Body of pancreas (tissue), 4 donors: ENCODE measurements at regions not wholly inside any gene's neighbourhood (a gene's known extent, or its start where the extent isn't known, plus 50 kb on each side); places are given as distances from the start of the nearest gene placed in this dataset.
A peak's percentile ranks its signal among the peaks of the same experiment; 100 is the strongest.

Experiments used
- ATAC-seq: fragments of 150-250 bp; one replicate; pipeline ENCODE4 v1.9.1; 2016
- DNase-seq, 4 donors: peaks; one replicate each; pipeline ENCODE4 v3.0.0-alpha.2; 2019
- H3K27ac ChIP-seq, 4 donors: fragments of 200-600 bp; sonication (generic); 1 replicate in 3 of 4; 2 replicates in 1 of 4; pipeline versions ENCODE4 v1.5.1 to v1.6.1; 2016 to 2019; ENCODE audit warnings: mild to moderate bottlenecking in 1 of 4, mixed read lengths in 1 of 4, moderate library complexity in 1 of 4
- H3K27me3 ChIP-seq, 2 donors: fragments of 200-600 bp; sonication (generic); one replicate each; pipeline ENCODE4 v1.6.0; 2016; ENCODE audit warnings: mild to moderate bottlenecking in 1 of 2
- H3K36me3 ChIP-seq, 2 donors: fragments of 200-600 bp; sonication (generic); replicated peaks in 1 of 2; 2 replicates each; pipeline ENCODE4 v1.5.1; 2016; ENCODE audit warnings: low read depth in 2 of 2; ENCODE audit not compliant: insufficient read depth in 1 of 2
- H3K4me1 ChIP-seq: fragments of 200-600 bp; sonication (generic); one replicate; pipeline ENCODE4 v1.6.0; 2016
- H3K4me3 ChIP-seq, 2 donors: fragments of 200-600 bp; sonication (generic); 1 replicate in 1 of 2; 2 replicates in 1 of 2; pipeline ENCODE4 v1.5.1; 2016 to 2019
- H3K9me3 ChIP-seq, 3 donors: fragments of 200-600 bp; sonication (generic); 1 replicate in 2 of 3; 2 replicates in 1 of 3; pipeline ENCODE4 v1.5.1; 2016
- POLR2A ChIP-seq, 3 donors: fragments of 450-650 bp; IDR thresholded peaks; one replicate each; pipeline ENCODE4 v1.6.1; 2016; ENCODE audit warnings: antibody characterized with exemption in 3 of 3, mild to moderate bottlenecking in 2 of 3
- WGBS, 2 donors: methylation state at CpG; one replicate each; pipeline ENCODE4 v1.1.5; 2017; 5-methylcytosine and 5-hydroxymethylcytosine counted together
- intact Hi-C: fragments of 100-400 bp; cut with DNase I; formaldehyde crosslinking; loops from one replicate; pipeline ENCODE4 v1.15.1; 2023
- TF ChIP-seq, protein P1 (sequence below), 7 experiments: fragments of 450-650 bp in 4 of 7; fragments of 200-600 bp in 3 of 7; sonication (generic) in 3 of 7; IDR thresholded peaks; one replicate each; pipeline ENCODE4 v1.5.1; 2016 to 2019; ENCODE audit warnings: antibody characterized with exemption in 7 of 7

DNA sequence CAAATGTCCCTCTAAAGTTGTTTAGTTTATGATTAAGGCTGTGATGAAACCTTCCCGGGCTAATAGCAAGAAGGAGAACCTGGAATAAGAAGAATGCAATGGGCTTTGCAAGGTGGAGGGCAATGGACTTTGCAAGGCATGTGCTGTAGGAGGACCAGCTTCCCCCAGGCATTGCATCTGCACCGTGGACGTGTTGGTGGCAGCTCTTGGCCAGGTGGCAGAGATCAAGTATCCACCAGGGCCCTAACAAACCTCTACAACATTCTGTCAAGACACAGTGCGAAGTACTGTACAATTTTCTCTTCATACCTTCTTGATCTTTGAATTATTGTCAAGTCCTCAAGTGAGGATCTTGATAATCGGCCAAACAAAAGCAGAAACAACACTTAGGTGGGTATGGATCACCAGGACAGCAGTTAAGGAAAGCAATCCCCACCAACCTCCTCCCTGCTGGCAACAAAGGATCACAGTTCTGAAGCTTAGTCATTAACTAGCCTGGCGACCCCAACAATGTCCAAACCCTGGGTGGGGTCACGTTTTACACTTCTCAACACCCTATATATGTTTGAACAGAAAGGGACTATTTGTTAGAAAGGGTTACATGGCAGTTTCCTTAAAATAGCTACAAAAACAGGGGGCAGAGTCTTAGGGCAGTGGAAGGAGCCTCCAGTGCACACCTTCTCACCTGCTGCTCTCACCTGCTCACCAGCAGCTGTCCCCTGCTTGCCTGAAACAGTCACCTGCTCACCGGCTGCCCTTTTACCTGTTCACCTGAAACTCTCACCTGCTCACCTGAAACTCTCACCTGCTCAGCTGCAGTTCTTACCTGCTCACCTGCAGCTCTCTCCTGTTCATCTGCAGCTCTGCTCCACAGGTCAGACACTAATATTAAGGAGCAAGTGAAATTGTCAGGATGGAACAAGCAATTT lies 137.9 kb upstream of the LIPC start:
- H3K4me3 ChIP-seq, result no peak overlapping the region
- peaks cover 11% of the 10 kb centered on the region for H3K4me1 ChIP-seq
- DNase-seq, result no peak
- H3K27me3 ChIP-seq, result no peaks in the 10 kb centered on the region
- H3K36me3 ChIP-seq, result no peaks in the 10 kb centered on the region
- ATAC-seq, result no peak
- H3K27ac ChIP-seq, result no peak overlapping the region
- 48 to 58% methylated on average over 8 of the region's 8 CpGs for WGBS, 2 donors
- H3K9me3 ChIP-seq, result no peaks in the 10 kb centered on the region
- intact Hi-C loops, result no loop called here
- no peak for TF ChIP-seq POLR2A (IDR thresholded peaks at IDR 0.05)
- TF ChIP-seq, protein P1, sequence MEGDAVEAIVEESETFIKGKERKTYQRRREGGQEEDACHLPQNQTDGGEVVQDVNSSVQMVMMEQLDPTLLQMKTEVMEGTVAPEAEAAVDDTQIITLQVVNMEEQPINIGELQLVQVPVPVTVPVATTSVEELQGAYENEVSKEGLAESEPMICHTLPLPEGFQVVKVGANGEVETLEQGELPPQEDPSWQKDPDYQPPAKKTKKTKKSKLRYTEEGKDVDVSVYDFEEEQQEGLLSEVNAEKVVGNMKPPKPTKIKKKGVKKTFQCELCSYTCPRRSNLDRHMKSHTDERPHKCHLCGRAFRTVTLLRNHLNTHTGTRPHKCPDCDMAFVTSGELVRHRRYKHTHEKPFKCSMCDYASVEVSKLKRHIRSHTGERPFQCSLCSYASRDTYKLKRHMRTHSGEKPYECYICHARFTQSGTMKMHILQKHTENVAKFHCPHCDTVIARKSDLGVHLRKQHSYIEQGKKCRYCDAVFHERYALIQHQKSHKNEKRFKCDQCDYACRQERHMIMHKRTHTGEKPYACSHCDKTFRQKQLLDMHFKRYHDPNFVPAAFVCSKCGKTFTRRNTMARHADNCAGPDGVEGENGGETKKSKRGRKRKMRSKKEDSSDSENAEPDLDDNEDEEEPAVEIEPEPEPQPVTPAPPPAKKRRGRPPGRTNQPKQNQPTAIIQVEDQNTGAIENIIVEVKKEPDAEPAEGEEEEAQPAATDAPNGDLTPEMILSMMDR (IDR thresholded peaks at IDR 0.05), result no peak

DNA sequence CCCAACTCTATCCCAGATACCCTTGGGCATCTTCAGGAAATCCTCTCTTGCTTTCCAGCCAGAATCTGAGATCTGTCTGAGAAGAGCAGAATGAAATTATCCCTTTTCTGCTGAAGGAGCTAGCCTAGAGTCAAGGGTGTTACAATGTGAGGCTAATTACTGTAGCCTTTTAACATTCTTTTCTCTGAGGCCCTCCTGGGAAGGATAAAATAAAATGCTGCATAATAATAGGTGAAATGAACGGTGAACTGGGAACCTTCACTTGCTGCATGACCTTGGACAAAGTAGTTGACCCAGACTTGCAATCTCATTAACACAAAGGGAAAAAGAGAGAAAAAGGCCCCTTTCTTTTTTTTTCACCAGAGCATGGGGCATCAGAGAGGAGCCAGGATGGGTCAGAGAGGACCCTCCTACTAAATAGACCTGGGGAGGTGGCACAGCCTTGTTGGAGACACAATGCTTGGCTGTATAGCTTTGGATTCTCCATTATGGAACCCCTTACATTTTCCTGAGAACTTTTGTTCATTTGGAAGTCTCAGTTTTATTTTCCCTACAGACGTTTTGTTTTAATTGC lies 137.0 kb upstream of the LIPC start:
- no peaks in the 10 kb centered on the region for H3K36me3 ChIP-seq
- no peaks in the 10 kb centered on the region for H3K27me3 ChIP-seq
- H3K27ac ChIP-seq, result no peak overlapping the region
- 26 to 33% methylated on average over 2 of the region's 2 CpGs for WGBS, 2 donors
- no peaks in the 10 kb centered on the region for H3K9me3 ChIP-seq
- no peak overlapping the region for H3K4me3 ChIP-seq
- ATAC-seq (no peak), DNase-seq (no peak)
- intact Hi-C loops, result no loop called here
- TF ChIP-seq, protein P1 (IDR thresholded peaks at IDR 0.05), result no peak
- no peak for TF ChIP-seq POLR2A (IDR thresholded peaks at IDR 0.05)
- peaks cover 11% of the 10 kb centered on the region for H3K4me1 ChIP-seq

DNA sequence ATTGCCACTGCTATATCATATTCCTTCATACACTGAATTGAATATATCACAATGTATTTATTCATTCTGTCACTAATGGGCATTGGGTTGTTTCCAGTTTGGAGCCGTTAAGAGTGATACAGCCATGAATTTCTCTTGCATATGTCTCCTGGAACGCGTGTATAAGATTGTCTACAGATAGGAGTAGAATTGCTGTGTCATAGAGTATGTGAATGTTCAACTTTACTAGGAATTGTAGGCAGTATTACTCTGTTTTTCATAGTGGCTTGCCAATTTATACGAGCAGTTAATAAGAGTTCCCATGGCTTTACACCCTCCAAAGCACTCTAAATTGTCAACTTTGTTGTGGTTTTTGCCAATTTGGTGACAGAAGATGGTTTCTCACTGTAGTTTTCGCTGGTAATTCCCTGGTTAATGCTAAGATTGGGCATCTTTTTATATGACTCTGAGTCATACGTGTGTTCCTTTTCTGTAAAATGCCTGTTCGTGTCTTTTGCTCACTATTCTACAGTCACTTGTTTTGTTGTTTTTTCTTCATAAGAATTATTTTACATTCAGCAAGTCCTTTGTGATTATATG lies 136.1 kb upstream of the LIPC start:
- H3K27me3 ChIP-seq, result no peaks in the 10 kb centered on the region
- H3K27ac ChIP-seq, result no peak overlapping the region
- 70 to 87% methylated on average over 7 of the region's 7 CpGs for WGBS, 2 donors
- ATAC-seq, result no peak
- H3K9me3 ChIP-seq, result no peaks in the 10 kb centered on the region
- H3K36me3 ChIP-seq, result no peaks in the 10 kb centered on the region
- peaks cover 11% of the 10 kb centered on the region for H3K4me1 ChIP-seq
- no peak overlapping the region for H3K4me3 ChIP-seq
- no peak for DNase-seq
- TF ChIP-seq POLR2A (IDR thresholded peaks at IDR 0.05), result no peak
- intact Hi-C loops, result no loop called here

DNA sequence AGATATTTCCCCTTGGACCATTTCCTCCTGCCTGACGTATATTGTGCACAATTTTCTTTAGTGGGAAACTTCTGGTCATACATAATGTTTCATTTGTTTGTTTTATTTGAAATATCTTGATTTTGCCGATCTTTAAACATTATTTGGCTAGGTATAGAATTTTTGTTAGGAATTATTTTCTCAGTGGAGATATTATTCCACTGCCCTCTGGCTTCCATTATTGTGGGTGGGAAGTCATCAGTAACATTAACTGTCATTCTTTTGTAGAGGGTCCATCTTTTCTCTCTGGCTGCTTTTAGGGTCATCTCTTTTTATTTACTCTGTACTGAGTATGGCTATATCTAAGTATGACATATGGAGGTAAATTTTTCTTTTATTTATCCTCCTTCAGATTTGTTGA lies 135.5 kb upstream of the LIPC start:
- no peak for ATAC-seq
- intact Hi-C loops, result no loop called here
- H3K4me1 ChIP-seq, result peaks cover 11% of the 10 kb centered on the region
- DNase-seq, result no peak
- TF ChIP-seq, protein P1 (IDR thresholded peaks at IDR 0.05), result no peak
- no peak for TF ChIP-seq POLR2A (IDR thresholded peaks at IDR 0.05)
- no peaks in the 10 kb centered on the region for H3K27me3 ChIP-seq
- WGBS, 2 donors, result 67 to 88% methylated on average over 2 of the region's 2 CpGs
- no peaks in the 10 kb centered on the region for H3K36me3 ChIP-seq
- no peak overlapping the region for H3K27ac ChIP-seq
- no peak overlapping the region for H3K4me3 ChIP-seq
- H3K9me3 ChIP-seq, result no peaks in the 10 kb centered on the region

DNA sequence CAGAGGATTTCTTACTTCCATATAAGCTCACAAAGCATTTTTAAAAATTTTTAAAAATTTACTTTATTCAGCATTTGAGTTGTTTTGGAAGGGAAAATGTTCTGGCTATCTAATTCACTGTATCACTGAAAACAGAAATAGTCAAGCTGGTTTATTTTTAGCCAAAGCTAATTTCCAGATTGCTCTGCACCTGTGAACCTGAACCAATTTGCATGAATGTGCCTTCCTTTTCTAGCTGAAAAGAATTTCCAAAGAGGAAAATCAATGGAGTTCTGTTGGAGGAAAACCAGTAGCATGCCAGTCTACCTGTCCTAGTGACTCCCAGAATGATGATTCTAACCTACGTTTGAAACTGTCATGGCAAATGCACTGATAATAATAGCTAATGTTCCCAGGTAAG lies 134.2 kb upstream of the LIPC start:
- no peak for ATAC-seq

More for the DNA sequence above, 134.2 kb upstream of the LIPC start:
- Histone ChIP-seq H3K4me3 (no peak overlapping the region), H3K27ac (peak overlapping the region in 1 of 4 donors; percentile 42), H3K27me3 (no peaks in the 10 kb centered on the region), H3K36me3 (no peaks in the 10 kb centered on the region), H3K9me3 (no peaks in the 10 kb centered on the region), H3K4me1 (peaks cover 11% of the 10 kb centered on the region)
- WGBS, 2 donors, result 29 to 31% methylated on average over 1 of the region's 1 CpG
- intact Hi-C loops, result no loop called here
- TF ChIP-seq, protein P1 (IDR thresholded peaks at IDR 0.05), result no peak
- TF ChIP-seq POLR2A (IDR thresholded peaks at IDR 0.05), result no peak
- DNase-seq, result no peak
